ENCODE measurements at regions not wholly inside any gene's neighbourhood (a gene's known extent, or its start where the extent isn't known, plus 50 kb on each side); places are given as distances from the start of the nearest gene placed in this dataset.

- POLR2A ChIA-PET, result no interaction called here
- TF ChIP-seq, protein P1, sequence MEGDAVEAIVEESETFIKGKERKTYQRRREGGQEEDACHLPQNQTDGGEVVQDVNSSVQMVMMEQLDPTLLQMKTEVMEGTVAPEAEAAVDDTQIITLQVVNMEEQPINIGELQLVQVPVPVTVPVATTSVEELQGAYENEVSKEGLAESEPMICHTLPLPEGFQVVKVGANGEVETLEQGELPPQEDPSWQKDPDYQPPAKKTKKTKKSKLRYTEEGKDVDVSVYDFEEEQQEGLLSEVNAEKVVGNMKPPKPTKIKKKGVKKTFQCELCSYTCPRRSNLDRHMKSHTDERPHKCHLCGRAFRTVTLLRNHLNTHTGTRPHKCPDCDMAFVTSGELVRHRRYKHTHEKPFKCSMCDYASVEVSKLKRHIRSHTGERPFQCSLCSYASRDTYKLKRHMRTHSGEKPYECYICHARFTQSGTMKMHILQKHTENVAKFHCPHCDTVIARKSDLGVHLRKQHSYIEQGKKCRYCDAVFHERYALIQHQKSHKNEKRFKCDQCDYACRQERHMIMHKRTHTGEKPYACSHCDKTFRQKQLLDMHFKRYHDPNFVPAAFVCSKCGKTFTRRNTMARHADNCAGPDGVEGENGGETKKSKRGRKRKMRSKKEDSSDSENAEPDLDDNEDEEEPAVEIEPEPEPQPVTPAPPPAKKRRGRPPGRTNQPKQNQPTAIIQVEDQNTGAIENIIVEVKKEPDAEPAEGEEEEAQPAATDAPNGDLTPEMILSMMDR (IDR thresholded peaks at IDR 0.05; ENCODE audit: insufficient read depth, low read length, missing control alignments), result no peak
These were observed 411.2 kb upstream of the USP24 start for GRCh38 chr1:55626326-55626725.

GRCh38 chr1:55624766-55625165 is 409.6 kb upstream of the USP24 start:
- TF ChIP-seq, protein P1 (IDR thresholded peaks at IDR 0.05; ENCODE audit: insufficient read depth, low read length, missing control alignments), result no peak
- ChIA-PET POLR2A (no interaction called here), CTCF (no interaction called here)
- H3K4me3 ChIP-seq (ENCODE audit: low read depth, low read length), result no peak overlapping the region
- no peak for DNase-seq (ENCODE audit: low read depth, low spot score)

More at GRCh38 chr1:55626326-55626725, 411.2 kb upstream of the USP24 start:
- H3K4me3 ChIP-seq (ENCODE audit: low read depth, low read length), result no peak overlapping the region
- DNase-seq (ENCODE audit: low read depth, low spot score), result no peak
- CTCF ChIA-PET, result no interaction called here

DNA sequence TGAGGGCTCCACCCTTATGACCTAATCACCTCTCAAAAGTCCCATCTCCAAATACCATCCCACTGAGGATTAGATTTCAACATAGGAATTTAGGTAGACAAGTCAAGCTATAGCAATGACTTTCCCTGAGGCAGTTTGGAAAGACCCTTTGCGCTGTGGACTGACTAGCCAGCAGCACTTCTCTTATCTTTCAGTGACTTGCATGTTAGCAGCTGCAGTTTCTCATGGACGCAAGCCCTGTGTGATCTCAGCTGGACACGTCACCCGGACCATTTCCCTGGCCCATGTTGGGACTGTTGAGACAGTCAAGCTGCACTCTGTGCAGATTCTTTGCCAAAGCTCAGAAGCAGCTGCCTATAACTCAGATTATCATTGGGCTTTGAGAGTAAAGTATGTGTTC is 408.1 kb upstream of the USP24 start:
- DNase-seq (ENCODE audit: low read depth, low spot score), result no peak
- ChIA-PET CTCF (no interaction called here), POLR2A (no interaction called here)
- TF ChIP-seq, protein P1 (IDR thresholded peaks at IDR 0.05; ENCODE audit: insufficient read depth, low read length, missing control alignments), result no peak
- no peak overlapping the region for H3K4me3 ChIP-seq (ENCODE audit: low read depth, low read length)

GRCh38 chr1:55622074-55622473 is 406.9 kb upstream of the USP24 start:
- CTCF ChIA-PET, result interaction anchor here (0.7 kb wide), 1 partner anchor 11 kb away, joined by 3 read pairs; no protein-coding TSS in a partner anchor
- DNase-seq (ENCODE audit: low read depth, low spot score), result no peak
- no peak overlapping the region for H3K4me3 ChIP-seq (ENCODE audit: low read depth, low read length)
- POLR2A ChIA-PET, result no interaction called here
- TF ChIP-seq, protein P1 (IDR thresholded peaks at IDR 0.05; ENCODE audit: insufficient read depth, low read length, missing control alignments), result no peak

GRCh38 chr1:55618199-55618598 is 403.0 kb upstream of the USP24 start:
- DNase-seq (ENCODE audit: low read depth, low spot score), result no peak
- no peak overlapping the region for H3K4me3 ChIP-seq (ENCODE audit: low read depth, low read length)
- POLR2A ChIA-PET, result no interaction called here
- TF ChIP-seq, protein P1 (IDR thresholded peaks at IDR 0.05; ENCODE audit: insufficient read depth, low read length, missing control alignments), result no peak
- CTCF ChIA-PET, result no interaction called here

DNA sequence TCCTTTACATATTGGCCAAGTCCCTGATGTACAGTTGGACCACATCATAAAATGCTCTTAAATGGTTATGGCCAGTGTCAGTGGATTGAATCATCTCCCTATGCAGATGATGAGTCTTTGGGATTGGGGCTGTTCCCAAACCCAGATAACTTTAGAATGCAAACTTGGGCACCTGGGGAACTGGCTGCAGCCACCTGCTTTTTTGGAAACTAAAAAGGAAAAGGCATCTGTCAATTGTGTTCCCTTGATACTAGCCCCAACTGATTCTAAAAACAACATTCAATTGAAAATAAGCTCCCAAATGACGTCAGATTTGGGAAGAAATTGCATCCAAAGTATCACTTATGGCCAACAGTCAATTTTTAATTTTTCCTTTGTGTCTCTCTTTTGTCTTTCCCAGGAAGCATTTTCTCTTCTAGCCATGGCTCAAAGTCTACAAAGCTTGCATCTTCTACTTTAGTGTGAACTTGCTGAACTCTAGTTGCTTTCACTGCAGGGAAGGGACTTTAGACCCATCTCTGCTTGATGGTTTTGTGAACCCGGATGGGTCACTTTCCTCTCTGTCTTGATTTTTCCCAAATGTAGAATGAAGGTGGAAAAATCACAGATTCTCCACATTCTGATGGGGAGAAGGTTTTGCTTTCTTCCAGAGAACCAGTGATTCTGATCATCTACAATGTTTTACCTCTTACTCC is 402.3 kb upstream of the USP24 start:
- ChIA-PET CTCF (interaction anchor here (1.4 kb wide), 1 partner anchor 23 kb away, joined by 3 read pairs; no protein-coding TSS in a partner anchor), POLR2A (no interaction called here)
- H3K4me3 ChIP-seq (ENCODE audit: low read depth, low read length), result no peak overlapping the region
- TF ChIP-seq, protein P1 (IDR thresholded peaks at IDR 0.05; ENCODE audit: insufficient read depth, low read length, missing control alignments), result no peak
- DNase-seq (ENCODE audit: low read depth, low spot score), result no peak

All from AG04449 (cell line).